H7 (cell line): ENCODE measurements at regions not wholly inside any gene's neighbourhood (a gene's known extent, or its start where the extent isn't known, plus 50 kb on each side); places are given as distances from the start of the nearest gene placed in this dataset.
"Not testable (repeated sequence)": the region's sequence is repeated elsewhere in the genome, so short reads cannot be mapped to it uniquely, and the experiment has no call there.

Experiments used
- DNase-seq: peaks from one replicate; pipeline ENCODE4 v3.0.0; 2012
- H3K27me3 ChIP-seq: 2 replicates; pipeline ENCODE4 v1.6.0; 2011; ENCODE audit warnings: mild to moderate bottlenecking, low read length; ENCODE audit not compliant: control insufficient read depth, insufficient read depth
- H3K36me3 ChIP-seq: replicated peaks from 2 replicates; pipeline ENCODE4 v1.5.1; 2011; ENCODE audit warnings: low read length; ENCODE audit not compliant: control insufficient read depth, insufficient read depth
- H3K4me3 ChIP-seq: 2 replicates; pipeline ENCODE4 v1.5.1; 2011; ENCODE audit warnings: low read depth, mild to moderate bottlenecking, control low read depth, low read length, moderate library complexity; ENCODE audit not compliant: insufficient read depth

DNA sequence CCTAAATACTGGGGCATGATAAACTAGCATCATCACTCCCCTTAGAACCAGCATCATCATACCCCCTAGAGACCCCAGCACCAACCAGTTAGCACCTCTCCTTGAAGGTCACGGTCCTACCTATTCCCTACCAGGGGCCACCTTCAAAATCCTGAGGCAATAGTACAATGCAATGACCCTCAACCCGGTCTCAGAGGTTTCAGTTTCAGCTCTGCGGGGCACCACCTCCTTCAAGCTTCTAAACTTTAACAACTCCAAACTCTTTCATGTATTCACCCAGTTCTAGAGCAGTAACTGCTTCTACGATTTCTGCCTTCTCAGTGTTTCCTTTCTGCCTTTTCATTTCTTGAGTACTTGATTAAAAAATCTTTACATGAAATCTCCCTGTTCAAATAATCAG is 130.1 kb upstream of the EPB41L4A start:
- Histone ChIP-seq H3K4me3 (no peak overlapping the region), H3K36me3 (no peaks in the 10 kb centered on the region), H3K27me3 (no peaks in the 10 kb centered on the region)
- DNase-seq = no peak

DNA sequence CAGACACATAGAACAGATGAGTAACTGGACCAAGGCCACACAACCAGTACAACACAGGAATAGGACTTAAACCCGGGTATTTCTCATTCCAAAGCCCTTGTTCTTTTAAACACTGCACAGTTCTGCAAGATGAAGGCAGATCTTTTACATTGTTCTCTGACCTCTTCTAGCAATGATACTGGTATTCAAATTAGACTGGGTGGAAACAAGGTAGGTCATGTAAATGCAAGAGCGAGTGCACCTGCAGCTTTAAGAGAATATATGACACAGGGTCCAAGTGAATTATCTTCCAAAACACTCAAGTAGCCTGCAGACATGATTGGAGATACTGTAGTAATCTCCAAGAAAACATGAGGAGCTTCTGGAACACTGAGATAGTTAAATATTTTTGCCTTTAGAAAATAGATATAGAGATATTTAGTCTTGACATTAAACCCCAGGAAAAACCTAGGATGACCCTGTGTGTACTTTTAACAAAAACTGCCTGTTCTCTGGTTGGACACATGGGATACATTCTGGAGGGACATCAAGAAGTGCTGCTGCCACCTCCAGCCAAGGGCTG is 130.6 kb upstream of the EPB41L4A start:
- no peaks in the 10 kb centered on the region for H3K36me3 ChIP-seq
- no peak for DNase-seq
- H3K27me3 ChIP-seq = no peaks in the 10 kb centered on the region
- no peak overlapping the region for H3K4me3 ChIP-seq

DNA sequence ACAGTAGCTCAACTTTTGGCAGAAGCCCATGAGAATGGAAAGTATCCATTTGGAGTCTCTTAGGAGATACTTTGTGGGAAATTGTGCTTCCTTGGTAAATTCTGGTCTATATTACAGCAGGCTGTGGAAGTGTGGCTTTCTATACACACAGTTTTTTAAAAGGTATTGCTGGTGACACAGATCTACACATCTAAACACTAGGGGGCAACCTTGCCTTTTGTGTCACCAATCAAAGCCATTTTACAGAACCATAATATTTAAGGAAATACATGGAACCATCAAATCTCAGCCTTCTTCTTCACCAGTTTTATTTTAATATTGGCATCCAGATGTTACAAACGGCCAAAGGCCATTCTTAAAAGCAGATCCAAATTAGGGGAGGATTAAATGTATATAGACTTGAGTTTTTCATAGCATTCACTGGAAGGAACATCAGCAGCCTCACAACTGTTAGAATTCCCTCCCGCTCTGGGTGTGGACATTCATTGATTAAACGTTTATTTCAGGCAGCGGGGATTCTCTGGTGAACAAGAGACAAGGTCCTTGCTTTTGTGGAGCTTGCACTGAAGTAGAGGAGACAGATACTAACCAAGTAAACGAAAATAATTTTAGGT is 132.4 kb upstream of the EPB41L4A start:
- DNase-seq = peak; percentile 42
- Histone ChIP-seq H3K4me3 (no peak overlapping the region), H3K27me3 (no peaks in the 10 kb centered on the region), H3K36me3 (no peaks in the 10 kb centered on the region)

DNA sequence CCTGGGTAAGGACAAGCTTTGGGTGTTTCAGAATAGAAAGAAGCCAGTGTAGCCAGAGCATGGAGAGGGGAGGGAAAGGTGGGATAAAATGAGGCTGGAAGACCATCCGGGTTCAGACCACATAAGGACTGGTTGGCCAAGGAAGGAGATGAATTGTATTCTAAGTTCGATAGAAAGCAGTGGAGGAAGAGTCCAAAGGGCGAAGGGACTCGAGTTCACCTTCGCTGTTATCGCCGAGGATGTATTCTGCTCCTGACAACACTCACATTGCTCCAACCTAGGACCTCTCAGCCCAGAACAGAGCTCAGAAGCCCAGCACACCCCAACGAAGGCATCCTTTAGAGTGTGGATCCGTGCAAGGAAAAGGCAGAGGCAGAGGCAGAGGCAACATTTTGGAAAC is 133.1 kb upstream of the EPB41L4A start:
- Histone ChIP-seq H3K27me3 (no peaks in the 10 kb centered on the region), H3K36me3 (no peaks in the 10 kb centered on the region), H3K4me3 (no peak overlapping the region)
- DNase-seq = no peak

DNA sequence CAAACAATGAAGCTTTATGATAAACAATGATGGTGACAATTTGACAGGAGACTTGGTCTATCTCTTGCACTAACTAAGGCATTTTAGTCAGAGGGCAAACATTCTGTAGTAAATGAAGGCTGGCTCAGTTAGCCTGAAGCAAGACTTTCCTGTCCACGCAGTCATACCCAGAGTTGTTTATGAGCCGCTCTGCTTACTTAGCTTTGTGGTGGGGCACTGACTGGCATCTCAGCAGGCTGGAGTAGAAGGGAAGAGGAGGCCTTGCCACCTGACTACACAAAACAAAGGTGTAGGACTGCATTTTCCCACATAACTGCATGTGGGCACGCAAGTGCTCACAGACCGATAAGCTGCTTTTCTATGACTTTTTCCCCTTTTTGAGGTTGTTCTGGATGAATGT is 133.7 kb upstream of the EPB41L4A start:
- Histone ChIP-seq H3K4me3 (no peak overlapping the region), H3K36me3 (no peaks in the 10 kb centered on the region), H3K27me3 (no peaks in the 10 kb centered on the region)
- DNase-seq = no peak

DNA sequence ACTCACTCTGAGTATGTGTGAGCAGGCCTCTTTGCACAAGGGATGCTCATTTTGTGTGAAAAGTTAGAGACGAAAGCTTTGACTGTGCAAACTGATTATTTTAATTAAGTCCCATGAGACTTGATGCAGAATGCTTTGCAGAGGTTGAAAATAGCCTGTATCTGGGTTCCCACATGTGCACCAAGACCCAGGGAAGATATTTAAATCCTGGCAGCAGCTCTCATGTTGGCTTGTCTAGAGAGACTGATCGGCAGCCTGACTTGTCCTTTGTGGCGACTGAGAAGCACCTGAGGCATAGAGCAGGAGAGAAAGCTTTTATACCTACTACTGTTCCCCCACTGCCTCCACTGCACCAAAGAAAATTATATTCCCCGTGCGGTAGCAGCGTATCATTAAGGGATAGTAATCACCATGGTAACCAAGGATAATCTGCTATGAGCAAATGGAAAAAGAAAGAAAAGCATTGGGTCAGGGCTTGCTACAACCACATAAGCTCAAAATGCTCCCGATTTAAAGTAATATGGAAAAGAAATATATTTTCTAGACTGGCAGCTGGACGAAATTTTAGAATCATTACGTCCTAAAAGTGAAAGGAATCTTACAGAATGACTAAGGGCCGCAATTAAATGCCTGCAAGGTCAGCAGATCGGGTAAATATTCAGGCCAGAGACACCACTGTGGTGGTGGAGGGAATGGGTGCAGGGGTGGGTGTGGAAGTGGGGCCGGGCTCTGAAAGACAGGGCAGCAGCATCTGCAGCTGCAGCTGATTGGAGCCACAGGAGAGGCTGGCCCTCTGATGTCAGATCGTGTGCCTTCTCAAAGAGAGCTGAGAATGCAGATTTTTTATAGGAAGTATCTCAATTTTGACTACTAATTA is 135.3 kb upstream of the EPB41L4A start:
- DNase-seq = no peak
- Histone ChIP-seq H3K36me3 (no peaks in the 10 kb centered on the region), H3K4me3 (no peak overlapping the region), H3K27me3 (no peaks in the 10 kb centered on the region)

DNA sequence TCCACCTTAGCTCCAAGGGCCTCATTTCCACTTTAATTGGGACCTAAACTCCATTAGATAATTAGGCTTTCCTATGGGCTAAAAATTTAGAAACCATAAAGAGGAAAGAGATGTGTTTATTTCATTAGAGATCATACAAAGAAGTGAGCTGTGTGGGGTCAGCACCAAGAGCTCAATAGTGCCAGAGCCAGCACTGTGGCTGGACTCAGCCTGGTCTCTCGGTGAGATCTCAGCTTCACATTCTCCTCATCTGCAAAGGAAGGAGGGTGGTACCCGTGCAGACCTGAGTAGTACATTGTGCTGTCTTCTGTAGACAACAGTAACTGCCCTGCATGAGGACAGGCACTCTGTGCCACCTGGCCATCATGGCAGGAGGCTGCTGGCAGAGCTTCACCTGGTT is 136.1 kb upstream of the EPB41L4A start:
- no peak for DNase-seq
- no peak overlapping the region for H3K4me3 ChIP-seq
- H3K27me3 ChIP-seq = no peaks in the 10 kb centered on the region
- no peaks in the 10 kb centered on the region for H3K36me3 ChIP-seq

DNA sequence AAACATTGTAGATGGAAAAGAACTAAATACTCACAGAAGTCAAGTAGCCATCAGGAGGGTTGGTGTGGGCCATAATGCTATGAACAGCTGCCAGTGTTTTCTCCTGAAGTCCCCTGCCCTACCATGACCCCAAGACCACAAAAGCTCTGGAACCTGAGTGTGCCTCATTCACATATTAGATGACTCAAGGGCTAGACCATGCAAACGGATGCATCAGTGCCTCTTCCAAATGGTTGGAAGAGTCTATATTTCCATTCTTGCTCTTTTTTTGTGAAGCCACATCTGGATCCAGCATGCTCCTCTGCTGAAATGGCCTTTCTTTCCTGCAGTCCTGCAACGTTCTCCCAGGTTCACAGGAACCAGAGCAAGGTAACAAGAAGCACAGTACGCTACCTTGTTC is 136.6 kb upstream of the EPB41L4A start:
- Histone ChIP-seq H3K4me3 (no peak overlapping the region), H3K36me3 (no peaks in the 10 kb centered on the region), H3K27me3 (no peaks in the 10 kb centered on the region)
- DNase-seq = no peak

DNA sequence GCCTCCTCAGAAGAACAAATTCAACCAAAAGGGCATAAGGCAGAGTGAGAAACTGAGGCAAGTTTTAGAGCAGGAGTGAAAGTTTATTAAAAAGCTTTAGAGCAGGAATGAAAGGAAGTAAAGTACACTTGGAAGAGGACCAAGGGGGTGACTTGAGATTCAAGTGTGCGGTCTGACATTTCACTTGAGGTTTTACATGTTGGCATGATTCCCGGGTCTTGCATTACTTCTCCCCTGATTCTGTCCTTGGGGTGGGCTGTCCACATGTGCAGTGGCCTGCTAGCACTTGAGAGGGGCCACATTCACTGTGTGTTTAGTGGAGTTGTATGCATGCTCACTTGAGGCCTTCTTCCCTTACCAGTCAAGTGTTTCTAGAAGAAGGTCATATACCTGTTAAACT is 140.4 kb upstream of the EPB41L4A start:
- not testable (repeated sequence) for DNase-seq, H3K27me3 ChIP-seq, H3K36me3 ChIP-seq, H3K4me3 ChIP-seq

DNA sequence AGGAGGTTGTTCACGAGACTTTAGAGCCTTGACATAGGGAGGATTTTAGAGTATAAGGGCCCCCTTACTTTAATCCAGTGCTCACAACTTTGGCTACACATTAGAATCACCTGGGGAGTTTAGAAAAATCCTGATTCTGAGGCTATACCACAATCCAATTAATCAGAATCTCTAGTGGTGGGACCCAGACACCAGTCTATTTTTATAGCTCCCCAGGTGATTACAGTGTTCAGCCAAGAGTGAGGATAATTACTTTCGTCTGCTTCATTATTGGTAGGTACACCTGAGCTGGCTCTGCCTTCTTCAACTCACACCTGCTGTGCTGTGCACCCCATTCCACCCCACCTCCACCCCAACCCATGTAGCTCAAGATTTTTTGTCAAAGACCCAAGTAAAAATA is 141.3 kb upstream of the EPB41L4A start:
- Histone ChIP-seq H3K4me3 (no peak overlapping the region), H3K27me3 (no peaks in the 10 kb centered on the region), H3K36me3 (no peaks in the 10 kb centered on the region)
- DNase-seq = no peak

DNA sequence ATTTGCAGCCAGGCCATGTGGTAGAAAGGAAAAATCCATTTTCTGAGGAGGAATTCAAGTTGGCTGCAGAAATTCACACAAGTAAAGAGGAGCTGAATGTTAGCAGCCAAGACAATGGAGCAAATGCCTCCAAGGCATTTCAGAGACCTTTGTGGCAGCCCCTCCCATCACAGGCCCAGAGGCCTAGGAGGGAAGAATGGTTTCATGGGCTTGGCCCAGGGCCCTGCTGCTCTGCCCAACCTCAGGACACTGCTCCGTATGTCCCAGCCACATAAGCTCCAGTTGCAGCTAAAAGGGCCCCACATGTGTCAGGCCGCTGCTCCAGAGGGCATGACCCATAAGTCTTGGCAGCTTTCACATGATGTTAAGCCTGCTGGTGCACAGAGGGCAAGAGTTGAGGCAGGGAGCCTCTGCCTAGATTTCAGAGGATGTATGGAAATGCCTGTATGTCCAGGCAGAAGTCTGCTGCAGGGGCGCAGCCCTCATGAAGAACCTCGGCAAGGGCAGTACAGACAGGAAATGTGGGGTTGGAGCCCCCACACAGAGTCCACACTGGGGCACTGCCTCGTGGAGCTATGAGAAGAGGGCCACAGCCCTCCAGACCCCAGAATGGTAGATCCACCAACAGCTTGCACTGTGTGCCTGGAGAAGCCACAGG is 144.2 kb upstream of the EPB41L4A start:
- DNase-seq = no peak
- no peak overlapping the region for H3K4me3 ChIP-seq
- no peaks in the 10 kb centered on the region for H3K36me3 ChIP-seq

DNA sequence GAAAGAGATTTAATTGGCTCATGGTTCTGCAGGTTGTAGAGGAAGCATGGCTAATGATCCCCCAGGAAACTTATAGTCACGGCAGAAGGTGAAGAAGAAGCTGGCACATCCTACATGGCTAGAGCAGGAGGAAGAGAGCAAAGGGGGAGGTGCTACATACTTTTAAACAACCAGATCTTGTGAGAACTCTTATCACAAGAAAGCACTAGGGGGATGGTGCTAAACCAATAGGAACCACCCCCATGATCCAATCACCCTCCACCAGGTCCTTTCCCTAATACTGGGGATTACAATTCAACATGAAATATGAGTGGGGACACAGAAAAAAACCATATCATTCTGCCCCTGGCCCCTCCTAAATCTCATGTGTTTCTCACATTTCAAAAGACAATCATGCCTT is 147.2 kb upstream of the EPB41L4A start:
- DNase-seq = no peak
- Histone ChIP-seq H3K4me3 (no peak overlapping the region), H3K27me3 (no peaks in the 10 kb centered on the region), H3K36me3 (no peaks in the 10 kb centered on the region)

More for the DNA sequence above, 144.2 kb upstream of the EPB41L4A start:
- H3K27me3 ChIP-seq = no peaks in the 10 kb centered on the region

DNA sequence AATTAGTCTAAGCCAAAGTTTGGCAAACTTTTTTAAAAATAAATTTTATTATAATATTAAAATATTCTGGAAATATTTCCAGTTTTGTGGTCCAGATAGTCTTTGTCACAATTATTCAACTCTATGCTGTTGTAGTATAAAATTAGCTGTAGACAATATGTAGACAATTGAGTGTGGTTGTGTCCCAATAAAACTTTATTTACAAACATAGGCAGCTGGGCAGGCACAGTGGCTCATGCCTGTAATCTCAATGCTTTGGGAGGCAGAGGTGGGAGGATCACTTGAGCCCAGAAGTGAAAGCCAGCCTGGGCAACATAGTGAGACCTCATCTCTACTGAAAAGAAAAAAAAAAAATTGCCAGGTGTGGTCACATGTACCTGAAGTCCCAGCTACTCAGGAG is 150.5 kb upstream of the EPB41L4A start:
- H3K4me3 ChIP-seq = no peak overlapping the region
- H3K36me3 ChIP-seq = no peaks in the 10 kb centered on the region
- DNase-seq = no peak
- H3K27me3 ChIP-seq = no peaks in the 10 kb centered on the region

DNA sequence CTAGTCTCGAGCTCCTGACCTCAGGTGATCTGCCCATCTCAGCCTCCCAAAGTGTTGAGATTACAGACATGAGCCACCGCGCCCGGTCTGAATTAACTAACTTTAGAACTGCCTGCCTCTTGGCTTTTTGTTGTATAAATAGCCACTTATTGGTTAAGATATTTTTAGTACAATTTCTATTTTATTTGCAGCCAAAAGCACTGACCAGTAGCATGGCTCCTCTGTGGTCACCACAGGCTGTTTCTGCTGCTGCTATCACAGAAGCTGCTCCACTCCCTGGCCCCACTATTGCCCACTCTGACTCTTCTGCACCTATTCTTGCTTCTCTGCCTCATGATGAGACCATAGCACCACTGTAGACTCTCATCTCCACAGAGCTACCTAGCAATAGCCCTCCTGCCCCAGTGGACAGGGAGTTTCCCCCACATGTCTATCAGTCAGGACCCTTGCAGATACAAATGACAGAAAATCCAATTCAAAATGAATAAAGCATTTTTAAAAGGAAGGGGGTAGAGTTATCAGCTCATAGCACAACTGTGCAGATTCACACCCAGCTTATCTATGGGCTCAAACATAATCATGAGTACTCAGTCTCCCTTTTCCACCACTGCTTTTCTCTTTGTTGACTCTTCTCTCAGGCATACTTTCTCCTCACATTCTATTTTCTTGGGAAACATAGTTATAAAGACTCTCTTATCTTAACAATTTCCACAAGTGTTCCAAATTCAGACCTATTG is 151.8 kb upstream of the EPB41L4A start:
- no peaks in the 10 kb centered on the region for H3K27me3 ChIP-seq
- H3K36me3 ChIP-seq = no peaks in the 10 kb centered on the region
- DNase-seq = no peak
- H3K4me3 ChIP-seq = no peak overlapping the region
